ENCODE measurements at regions not wholly inside any gene's neighbourhood (a gene's known extent, or its start where the extent isn't known, plus 50 kb on each side); places are given as distances from the start of the nearest gene placed in this dataset.
"Not testable (repeated sequence)": the region's sequence is repeated elsewhere in the genome, so short reads cannot be mapped to it uniquely, and the experiment has no call there.

GRCh38 chr10:117819304-117819703 lies 227.4 kb downstream of the RAB11FIP2 start:
- H3K27ac Mint-ChIP-seq (ENCODE audit: unreplicated experiment), result no peak overlapping the region
- CTCF ChIA-PET, result no interaction called here
- peaks cover 20% of the 10 kb centered on the region for H3K27me3 Mint-ChIP-seq (ENCODE audit: unreplicated experiment)
- TF ChIP-seq CTCF (IDR thresholded peaks at IDR 0.05; ENCODE audit: unreplicated experiment), result no peak
- H3K4me1 Mint-ChIP-seq (ENCODE audit: low read depth, unreplicated experiment), result no peaks in the 10 kb centered on the region
- H3K4me3 Mint-ChIP-seq (ENCODE audit: low read depth, unreplicated experiment), result no peak overlapping the region
- peaks cover 4% of the 10 kb centered on the region for H3K9me3 Mint-ChIP-seq (ENCODE audit: low read depth, unreplicated experiment)
- DNase-seq, result no peak
- no peaks in the 10 kb centered on the region for H3K36me3 Mint-ChIP-seq (ENCODE audit: insufficient read depth, unreplicated experiment)
- BruUV-seq (replicated peaks), result no TSS peak
- intact Hi-C loops (cut with micrococcal nuclease; ENCODE audit: unreplicated experiment), result no loop called here

DNA sequence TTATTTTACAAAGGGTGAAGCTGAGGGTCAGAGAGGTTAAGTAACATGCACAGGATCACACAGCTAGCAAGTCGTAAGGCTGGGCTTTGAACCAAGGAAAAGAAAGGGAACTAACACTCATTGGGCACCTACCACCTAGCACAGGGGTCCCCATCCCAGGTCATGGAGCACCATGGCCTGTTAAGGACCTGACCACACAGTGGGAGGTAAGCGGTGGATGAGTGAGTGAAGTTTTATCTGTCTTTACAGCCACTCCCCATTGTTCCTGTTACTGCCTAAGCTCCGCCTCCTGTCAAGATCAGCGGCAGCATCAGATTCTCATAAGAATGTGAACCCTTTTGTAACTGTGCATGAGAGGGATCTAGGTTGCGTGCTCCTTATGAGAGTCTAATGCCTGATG lies 222.8 kb downstream of the RAB11FIP2 start:
- no peak for TF ChIP-seq CTCF (IDR thresholded peaks at IDR 0.05; ENCODE audit: unreplicated experiment)
- Mint-ChIP-seq H3K4me3 (ENCODE audit: low read depth, unreplicated experiment) (no peak overlapping the region), H3K9me3 (ENCODE audit: low read depth, unreplicated experiment) (no peaks in the 10 kb centered on the region), H3K36me3 (ENCODE audit: insufficient read depth, unreplicated experiment) (no peaks in the 10 kb centered on the region), H3K4me1 (ENCODE audit: low read depth, unreplicated experiment) (no peaks in the 10 kb centered on the region), H3K27me3 (ENCODE audit: unreplicated experiment) (peaks cover 9% of the 10 kb centered on the region), H3K27ac (ENCODE audit: unreplicated experiment) (no peak overlapping the region)
- DNase-seq, result no peak
- intact Hi-C loops (cut with micrococcal nuclease; ENCODE audit: unreplicated experiment), result no loop called here
- BruUV-seq (replicated peaks), result no TSS peak
- CTCF ChIA-PET, result no interaction called here

- Mint-ChIP-seq H3K36me3 (ENCODE audit: insufficient read depth, unreplicated experiment) (no peaks in the 10 kb centered on the region), H3K4me3 (ENCODE audit: low read depth, unreplicated experiment) (no peak overlapping the region), H3K4me1 (ENCODE audit: low read depth, unreplicated experiment) (no peaks in the 10 kb centered on the region), H3K27ac (ENCODE audit: unreplicated experiment) (no peak overlapping the region), H3K9me3 (ENCODE audit: low read depth, unreplicated experiment) (no peaks in the 10 kb centered on the region), H3K27me3 (ENCODE audit: unreplicated experiment) (no peaks in the 10 kb centered on the region)
- no peak for DNase-seq
- TF ChIP-seq CTCF (IDR thresholded peaks at IDR 0.05; ENCODE audit: unreplicated experiment), result no peak
- CTCF ChIA-PET, result no interaction called here
- intact Hi-C loops (cut with micrococcal nuclease; ENCODE audit: unreplicated experiment), result no loop called here
- no TSS peak for BruUV-seq (replicated peaks)
These were observed 216.5 kb downstream of the RAB11FIP2 start for GRCh38 chr10:117830205-117830604.

DNA sequence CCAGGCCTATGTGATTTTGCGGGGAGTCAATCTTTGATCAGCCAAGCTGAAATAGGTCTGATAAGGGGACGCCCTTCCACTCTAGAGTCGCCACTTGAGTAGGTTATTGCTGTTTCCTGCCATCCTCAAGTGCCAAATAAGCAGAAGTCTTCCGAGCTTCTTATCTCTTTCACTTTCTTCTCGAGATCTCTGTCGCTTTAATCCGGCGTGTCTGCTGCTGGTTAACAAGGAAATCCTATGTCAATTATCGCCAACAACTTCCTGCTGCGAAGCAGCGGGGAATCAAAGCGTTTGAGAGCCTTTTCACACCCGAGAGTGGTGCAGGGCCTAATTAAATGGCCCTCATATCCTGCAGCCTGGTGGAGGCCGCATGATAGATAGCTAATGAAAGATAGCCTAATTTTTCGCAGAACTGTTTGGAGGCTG lies 215.9 kb downstream of the RAB11FIP2 start:
- Mint-ChIP-seq H3K27me3 (ENCODE audit: unreplicated experiment) (no peaks in the 10 kb centered on the region), H3K36me3 (ENCODE audit: insufficient read depth, unreplicated experiment) (no peaks in the 10 kb centered on the region), H3K4me3 (ENCODE audit: low read depth, unreplicated experiment) (no peak overlapping the region), H3K27ac (ENCODE audit: unreplicated experiment) (no peak overlapping the region), H3K4me1 (ENCODE audit: low read depth, unreplicated experiment) (no peaks in the 10 kb centered on the region), H3K9me3 (ENCODE audit: low read depth, unreplicated experiment) (no peaks in the 10 kb centered on the region)
- intact Hi-C loops (cut with micrococcal nuclease; ENCODE audit: unreplicated experiment), result no loop called here
- TF ChIP-seq CTCF (IDR thresholded peaks at IDR 0.05; ENCODE audit: unreplicated experiment), result no peak
- BruUV-seq (replicated peaks), result no TSS peak
- CTCF ChIA-PET, result no interaction called here
- no peak for DNase-seq

GRCh38 chr10:117838500-117839498 lies 207.9 kb downstream of the RAB11FIP2 start:
- H3K27me3 Mint-ChIP-seq (ENCODE audit: unreplicated experiment); intact Hi-C loops (cut with micrococcal nuclease; ENCODE audit: unreplicated experiment); BruUV-seq (replicated peaks); DNase-seq; CTCF ChIA-PET; H3K27ac Mint-ChIP-seq (ENCODE audit: unreplicated experiment); H3K9me3 Mint-ChIP-seq (ENCODE audit: low read depth, unreplicated experiment); H3K4me1 Mint-ChIP-seq (ENCODE audit: low read depth, unreplicated experiment); H3K4me3 Mint-ChIP-seq (ENCODE audit: low read depth, unreplicated experiment); H3K36me3 Mint-ChIP-seq (ENCODE audit: insufficient read depth, unreplicated experiment): not testable (repeated sequence)

GRCh38 chr10:117856426-117856825 lies 190.3 kb downstream of the RAB11FIP2 start:
- intact Hi-C loops (cut with micrococcal nuclease; ENCODE audit: unreplicated experiment); H3K4me3 Mint-ChIP-seq (ENCODE audit: low read depth, unreplicated experiment); CTCF ChIA-PET; BruUV-seq (replicated peaks); H3K9me3 Mint-ChIP-seq (ENCODE audit: low read depth, unreplicated experiment); H3K36me3 Mint-ChIP-seq (ENCODE audit: insufficient read depth, unreplicated experiment); H3K4me1 Mint-ChIP-seq (ENCODE audit: low read depth, unreplicated experiment); H3K27me3 Mint-ChIP-seq (ENCODE audit: unreplicated experiment); H3K27ac Mint-ChIP-seq (ENCODE audit: unreplicated experiment); DNase-seq: not testable (repeated sequence)

Measured in Calu3 (cell line).